Sigmoid colon (tissue), 6 donors: ENCODE measurements at regions not wholly inside any gene's neighbourhood (a gene's known extent, or its start where the extent isn't known, plus 50 kb on each side); places are given as distances from the start of the nearest gene placed in this dataset.

Experiments used
- DNase-seq: peaks from one replicate; pipeline ENCODE4 v3.0.0-alpha.2; 2019
- H3K27ac ChIP-seq, 4 donors: fragments of 200-600 bp; sonication (generic); one replicate each; pipeline ENCODE4 v1.5.1; 2016 to 2019; ENCODE audit warnings: mild to moderate bottlenecking in 1 of 4
- H3K27me3 ChIP-seq, 3 donors: fragments of 200-600 bp; sonication (generic); one replicate each; pipeline ENCODE4 v1.5.1; 2019; ENCODE audit warnings: mild to moderate bottlenecking in 1 of 3
- H3K36me3 ChIP-seq, 4 donors: fragments of 200-600 bp; sonication (generic); one replicate each; pipeline ENCODE4 v1.5.1; 2016 to 2019
- H3K4me1 ChIP-seq, 4 donors: fragments of 200-600 bp; sonication (generic); one replicate each; pipeline ENCODE4 v1.5.1; 2017 to 2019
- H3K4me3 ChIP-seq, 4 donors: fragments of 200-600 bp; sonication (generic); one replicate each; pipeline ENCODE4 v1.5.1; 2017 to 2019; ENCODE audit warnings: mild to moderate bottlenecking in 2 of 4, moderate library complexity in 1 of 4
- H3K9me3 ChIP-seq, 4 donors: fragments of 200-600 bp in 3 of 4; sonication (generic) in 3 of 4; one replicate each; pipeline versions ENCODE4 v1.5.1 to v1.6.1; 2013 to 2019
- EP300 ChIP-seq, 4 donors: sonication (generic); formaldehyde crosslinking; IDR thresholded peaks; one replicate each; pipeline ENCODE4 v1.6.1; 2017; ENCODE audit warnings: antibody characterized with exemption in 4 of 4
- POLR2A ChIP-seq, 2 donors: fragments of 450-650 bp; IDR thresholded peaks; one replicate each; pipeline ENCODE4 v1.6.1; 2016; ENCODE audit warnings: antibody characterized with exemption in 2 of 2, mild to moderate bottlenecking in 2 of 2, moderate library complexity in 2 of 2
- POLR2AphosphoS5 ChIP-seq, 4 donors: sonication (generic); formaldehyde crosslinking; IDR thresholded peaks; one replicate each; pipeline ENCODE4 v1.6.1; 2017; ENCODE audit warnings: antibody characterized with exemption in 4 of 4
- WGBS, 2 donors: extraction: QIAGEN DNeasy Blood & Tissue Kit; methylation state at CpG; one replicate each; pipeline ENCODE4 v1.1.7; 2013; 5-methylcytosine and 5-hydroxymethylcytosine counted together
- intact Hi-C: fragments of 100-400 bp; cut with DNase I; formaldehyde crosslinking; loops from one replicate; pipeline ENCODE4 v1.15.1; 2023
- TF ChIP-seq, protein P1 (sequence below), 4 experiments: fragments of 450-650 bp in 3 of 4; fragments of 200-600 bp in 1 of 4; IDR thresholded peaks; one replicate each; pipeline ENCODE4 v1.5.1; 2016 to 2019; ENCODE audit warnings: antibody characterized with exemption in 4 of 4, mild to moderate bottlenecking in 3 of 4, moderate library complexity in 2 of 4
- donor health status: healthy with polysubstance abuse.
- donor health status: healthy.

DNA sequence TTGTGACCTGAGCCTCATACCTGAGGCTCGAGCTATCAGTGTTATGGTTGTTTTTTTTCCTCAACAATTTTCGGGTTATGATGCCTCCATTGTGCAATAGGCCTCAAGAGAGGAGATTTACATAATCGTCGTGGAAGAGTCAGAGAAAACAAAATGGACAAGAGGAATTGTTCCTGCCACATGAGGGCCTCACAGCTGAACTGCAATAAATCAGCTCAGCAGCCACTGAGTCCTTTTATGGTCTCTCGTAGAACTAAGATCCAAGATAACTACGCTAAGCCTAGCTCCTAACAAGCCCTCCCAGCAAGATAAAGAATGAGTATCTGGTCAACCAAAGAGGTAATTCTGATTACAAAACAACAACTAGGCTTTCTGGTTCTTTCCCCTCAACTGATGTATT lies 336.8 kb downstream of the WDR11 start:
- H3K27ac ChIP-seq, result peak overlapping the region; percentile 59 to 73 (median 68)

DNA sequence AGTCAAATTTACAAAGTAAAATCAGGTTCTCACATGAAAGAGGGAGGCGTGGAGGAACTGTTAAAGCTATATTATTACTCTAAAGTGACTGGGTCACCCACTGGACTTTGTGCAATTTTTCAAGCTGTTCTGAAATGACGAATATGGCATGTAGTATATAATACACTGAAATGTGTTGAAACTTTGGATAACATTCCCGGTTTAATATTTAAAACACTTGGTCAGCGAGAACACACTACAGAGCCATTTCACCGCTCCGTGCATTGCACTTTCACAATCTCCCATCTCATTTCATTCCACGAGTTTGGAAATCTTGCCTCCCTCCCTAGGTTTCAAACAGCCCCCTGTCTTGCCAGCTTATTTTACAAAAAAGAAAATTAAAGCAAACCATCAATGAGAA lies 337.9 kb downstream of the WDR11 start:
- no peaks in the 10 kb centered on the region for H3K36me3 ChIP-seq
- no peaks in the 10 kb centered on the region for H3K27me3 ChIP-seq
- peak overlapping the region; percentile 59 to 73 (median 68) for H3K27ac ChIP-seq

More for the DNA sequence above, 336.8 kb downstream of the WDR11 start:
- intact Hi-C loops, result no loop called here
- Histone ChIP-seq H3K36me3 (no peaks in the 10 kb centered on the region), H3K4me1 (peaks cover 0 to 13% (median 8%) of the 10 kb centered on the region in 4 donors), H3K9me3 (no peaks in the 10 kb centered on the region), H3K4me3 (no peak overlapping the region), H3K27me3 (no peaks in the 10 kb centered on the region)
- no peak for TF ChIP-seq EP300 (IDR thresholded peaks at IDR 0.05)
- peak in 2 of 4 donors; percentile 7 to 13 for TF ChIP-seq POLR2AphosphoS5 (IDR thresholded peaks at IDR 0.05)
- 10 to 36% methylated on average over 6 of the region's 6 CpGs for WGBS, 2 donors
- DNase-seq, result no peak

DNA sequence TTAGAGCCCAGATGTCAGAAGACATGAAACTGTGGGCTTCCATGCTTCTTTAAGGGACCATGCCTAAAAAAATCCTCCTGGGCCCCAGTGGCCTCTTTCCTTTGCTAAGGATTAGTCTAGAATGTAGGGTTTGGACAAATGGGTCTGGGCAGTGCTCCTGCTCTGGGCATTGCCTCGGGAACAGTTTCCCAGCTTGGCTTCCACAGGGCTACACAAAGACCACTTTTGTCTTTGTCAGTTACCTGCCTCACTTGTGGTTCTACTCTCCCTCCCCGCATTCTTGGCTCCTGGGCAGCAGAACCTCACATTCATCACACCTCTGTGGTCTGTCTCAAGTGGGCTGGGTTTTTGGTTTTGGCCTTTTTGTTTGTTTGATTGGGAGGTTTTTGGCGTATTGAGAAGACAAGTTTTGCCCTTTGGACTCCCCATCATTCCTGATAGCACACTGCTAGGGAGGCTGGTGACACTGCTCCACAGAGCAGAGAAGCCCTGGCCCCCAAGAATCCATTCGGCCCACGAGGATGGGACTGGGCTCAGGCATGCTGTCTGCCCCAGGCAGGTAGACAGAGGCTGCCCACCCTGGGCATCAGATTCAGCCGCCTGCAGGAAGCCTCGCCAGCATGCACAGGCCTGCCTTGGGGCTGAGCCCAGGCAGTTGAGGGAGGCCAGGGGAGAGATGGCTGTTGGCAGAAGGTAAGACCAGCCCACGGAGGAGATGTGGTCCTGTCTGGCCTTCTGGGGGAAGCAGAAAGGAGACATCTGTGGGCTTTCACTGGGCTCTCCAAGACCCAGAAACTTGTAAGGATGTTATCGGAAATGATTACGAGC lies 343.7 kb downstream of the WDR11 start:
- H3K27me3 ChIP-seq, result no peaks in the 10 kb centered on the region
- DNase-seq, result no peak
- no peaks in the 10 kb centered on the region for H3K9me3 ChIP-seq
- TF ChIP-seq, protein P1, sequence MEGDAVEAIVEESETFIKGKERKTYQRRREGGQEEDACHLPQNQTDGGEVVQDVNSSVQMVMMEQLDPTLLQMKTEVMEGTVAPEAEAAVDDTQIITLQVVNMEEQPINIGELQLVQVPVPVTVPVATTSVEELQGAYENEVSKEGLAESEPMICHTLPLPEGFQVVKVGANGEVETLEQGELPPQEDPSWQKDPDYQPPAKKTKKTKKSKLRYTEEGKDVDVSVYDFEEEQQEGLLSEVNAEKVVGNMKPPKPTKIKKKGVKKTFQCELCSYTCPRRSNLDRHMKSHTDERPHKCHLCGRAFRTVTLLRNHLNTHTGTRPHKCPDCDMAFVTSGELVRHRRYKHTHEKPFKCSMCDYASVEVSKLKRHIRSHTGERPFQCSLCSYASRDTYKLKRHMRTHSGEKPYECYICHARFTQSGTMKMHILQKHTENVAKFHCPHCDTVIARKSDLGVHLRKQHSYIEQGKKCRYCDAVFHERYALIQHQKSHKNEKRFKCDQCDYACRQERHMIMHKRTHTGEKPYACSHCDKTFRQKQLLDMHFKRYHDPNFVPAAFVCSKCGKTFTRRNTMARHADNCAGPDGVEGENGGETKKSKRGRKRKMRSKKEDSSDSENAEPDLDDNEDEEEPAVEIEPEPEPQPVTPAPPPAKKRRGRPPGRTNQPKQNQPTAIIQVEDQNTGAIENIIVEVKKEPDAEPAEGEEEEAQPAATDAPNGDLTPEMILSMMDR (IDR thresholded peaks at IDR 0.05), result no peak
- no peak overlapping the region for H3K27ac ChIP-seq
- H3K4me1 ChIP-seq, result no peaks in the 10 kb centered on the region
- no peaks in the 10 kb centered on the region for H3K36me3 ChIP-seq
- WGBS, 2 donors, result 74% methylated on average over 10 of the region's 10 CpGs
- H3K4me3 ChIP-seq, result no peak overlapping the region
- intact Hi-C loops, result no loop called here

More for the DNA sequence above, 337.9 kb downstream of the WDR11 start:
- 79 to 82% methylated on average over 7 of the region's 7 CpGs for WGBS, 2 donors
- Histone ChIP-seq H3K4me3 (no peak overlapping the region), H3K9me3 (no peaks in the 10 kb centered on the region), H3K4me1 (peaks cover 0 to 13% (median 8%) of the 10 kb centered on the region in 4 donors)
- TF ChIP-seq POLR2AphosphoS5 (IDR thresholded peaks at IDR 0.05) (no peak), POLR2A (IDR thresholded peaks at IDR 0.05) (no peak), EP300 (IDR thresholded peaks at IDR 0.05) (no peak)
- TF ChIP-seq, protein P1 (IDR thresholded peaks at IDR 0.05), result no peak
- intact Hi-C loops, result no loop called here
- DNase-seq, result no peak

DNA sequence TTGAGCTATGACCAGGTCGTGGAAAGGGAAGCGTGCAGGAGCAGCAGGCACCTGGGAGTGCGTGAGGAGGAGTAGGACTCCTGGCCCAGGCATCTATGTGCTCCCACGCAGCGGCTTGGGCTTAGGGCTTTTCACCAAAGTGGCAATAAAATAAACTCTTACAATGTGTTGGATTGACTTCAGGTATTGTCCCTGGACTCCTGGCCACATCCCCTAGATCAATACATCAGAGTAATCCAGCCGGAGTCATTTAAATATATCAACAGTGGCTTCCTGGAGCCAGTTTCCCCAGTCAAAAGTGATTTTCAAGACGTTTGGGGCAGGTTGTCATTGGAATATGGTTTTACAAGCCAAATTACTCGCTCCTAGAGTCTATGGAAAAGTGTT lies 344.4 kb downstream of the WDR11 start:
- no peak for DNase-seq
- H3K9me3 ChIP-seq, result no peaks in the 10 kb centered on the region
- TF ChIP-seq POLR2AphosphoS5 (IDR thresholded peaks at IDR 0.05) (no peak), EP300 (IDR thresholded peaks at IDR 0.05) (no peak), POLR2A (IDR thresholded peaks at IDR 0.05) (no peak)
- TF ChIP-seq, protein P1 (IDR thresholded peaks at IDR 0.05), result no peak
- H3K27ac ChIP-seq, result no peak overlapping the region
- no peaks in the 10 kb centered on the region for H3K27me3 ChIP-seq
- intact Hi-C loops, result no loop called here
- no peaks in the 10 kb centered on the region for H3K36me3 ChIP-seq
- no peak overlapping the region for H3K4me3 ChIP-seq
- no peaks in the 10 kb centered on the region for H3K4me1 ChIP-seq
- WGBS, 2 donors, result 44 to 55% methylated on average over 8 of the region's 8 CpGs

DNA sequence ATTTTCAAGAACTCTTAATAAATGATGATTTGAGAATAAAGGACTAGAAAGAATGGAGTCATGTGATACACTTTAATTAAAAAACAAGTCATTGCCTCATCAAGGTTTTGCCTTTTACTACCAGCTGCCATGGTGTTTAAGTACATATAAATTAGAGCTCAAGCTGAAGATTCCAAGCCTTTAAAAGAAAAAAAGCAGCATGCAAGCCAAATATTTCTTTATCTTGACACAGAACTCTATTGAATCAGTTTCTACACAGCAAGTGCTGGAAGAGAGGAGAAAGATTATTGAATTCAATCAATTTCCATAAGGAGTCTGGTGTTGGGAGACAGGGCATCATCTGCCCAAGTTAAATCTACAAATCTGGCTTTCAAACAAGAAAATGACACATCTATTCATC lies 347.9 kb downstream of the WDR11 start:
- Histone ChIP-seq H3K4me3 (no peak overlapping the region), H3K27ac (no peak overlapping the region), H3K27me3 (no peaks in the 10 kb centered on the region), H3K36me3 (no peaks in the 10 kb centered on the region), H3K9me3 (no peaks in the 10 kb centered on the region), H3K4me1 (no peaks in the 10 kb centered on the region)
- intact Hi-C loops, result no loop called here
- no peak for DNase-seq
- TF ChIP-seq, protein P1 (IDR thresholded peaks at IDR 0.05), result no peak
- no peak for TF ChIP-seq POLR2A (IDR thresholded peaks at IDR 0.05)
- TF ChIP-seq EP300 (IDR thresholded peaks at IDR 0.05), result no peak
- TF ChIP-seq POLR2AphosphoS5 (IDR thresholded peaks at IDR 0.05), result no peak
